Fibroblast of lung (primary cell): ENCODE measurements at regions not wholly inside any gene's neighbourhood (a gene's known extent, or its start where the extent isn't known, plus 50 kb on each side); places are given as distances from the start of the nearest gene placed in this dataset.

Experiments used
- DNase-seq, 2 donors: peaks; one replicate each; pipeline versions ENCODE4 v3.0.0 to v3.0.0-alpha.2; 2010; ENCODE audit warnings: low read depth in 2 of 2
- H2AFZ ChIP-seq: 2 replicates; pipeline ENCODE4 v1.5.1; 2012; ENCODE audit warnings: low read length, control low read depth, inconsistent platforms
- H3K27ac ChIP-seq: 2 replicates; pipeline ENCODE4 v1.5.1; 2011; ENCODE audit warnings: low read length, control low read depth; ENCODE audit not compliant: insufficient read depth
- H3K27me3 ChIP-seq: 2 replicates; pipeline ENCODE4 v1.5.1; 2011; ENCODE audit warnings: mild to moderate bottlenecking, low read length; ENCODE audit not compliant: control insufficient read depth, insufficient read depth
- H3K36me3 ChIP-seq: 2 replicates; pipeline ENCODE4 v1.5.1; 2011; ENCODE audit warnings: low read length; ENCODE audit not compliant: control insufficient read depth, insufficient read depth
- H3K4me1 ChIP-seq: 2 replicates; pipeline ENCODE4 v1.5.1; 2011; ENCODE audit warnings: low read length; ENCODE audit not compliant: control insufficient read depth, insufficient read depth; ENCODE audit errors: extremely low read depth
- H3K4me2 ChIP-seq: 2 replicates; pipeline ENCODE4 v1.5.1; 2011; ENCODE audit warnings: low read length, control low read depth; ENCODE audit not compliant: insufficient read depth; ENCODE audit errors: extremely low read depth
- H3K4me3 ChIP-seq, 4 experiments: fragments of 200-600 bp in 1 of 4; sonication (generic) in 1 of 4; replicated peaks in 1 of 4; 2 replicates each; pipeline ENCODE4 v1.5.1; 2011 to 2016; ENCODE audit warnings: low read length in 4 of 4, low read depth in 3 of 4, mild to moderate bottlenecking in 3 of 4, control low read depth in 2 of 4, inconsistent platforms in 1 of 4, mixed read lengths in 1 of 4; ENCODE audit not compliant: insufficient read depth in 1 of 4; ENCODE audit errors: control extremely low read depth in 1 of 4
- H3K79me2 ChIP-seq: 2 replicates; pipeline ENCODE4 v1.5.1; 2012; ENCODE audit warnings: mild to moderate bottlenecking, low read length, inconsistent platforms; ENCODE audit not compliant: control insufficient read depth, insufficient read depth
- H3K9ac ChIP-seq: 2 replicates; pipeline ENCODE4 v1.5.1; 2011; ENCODE audit warnings: mild to moderate bottlenecking, low read length, control low read depth; ENCODE audit not compliant: insufficient read depth
- H3K9me3 ChIP-seq: 2 replicates; pipeline ENCODE4 v1.5.1; 2012; ENCODE audit warnings: low read depth, low read length; ENCODE audit not compliant: control insufficient read depth, insufficient read depth
- H4K20me1 ChIP-seq: 2 replicates; pipeline ENCODE4 v1.5.1; 2011; ENCODE audit warnings: low read length; ENCODE audit not compliant: control insufficient read depth, insufficient read depth; ENCODE audit errors: extremely low read depth
- EZH2 ChIP-seq: IDR thresholded peaks from 2 replicates; pipeline ENCODE4 v1.5.1; 2012; ENCODE audit warnings: low read length, control low read depth, mild to moderate bottlenecking; ENCODE audit errors: missing control alignments
- TF ChIP-seq, protein P1 (sequence below), 2 donors: IDR thresholded peaks in 1 of 2; conservative IDR thresholded peaks in 1 of 2; 1 replicate in 1 of 2; 2 replicates in 1 of 2; pipeline ENCODE4 v1.5.1; 2011 to 2012; ENCODE audit warnings: low read length in 2 of 2, control low read depth in 1 of 2, inconsistent platforms in 1 of 2, low read depth in 1 of 2, mild to moderate bottlenecking in 1 of 2

DNA sequence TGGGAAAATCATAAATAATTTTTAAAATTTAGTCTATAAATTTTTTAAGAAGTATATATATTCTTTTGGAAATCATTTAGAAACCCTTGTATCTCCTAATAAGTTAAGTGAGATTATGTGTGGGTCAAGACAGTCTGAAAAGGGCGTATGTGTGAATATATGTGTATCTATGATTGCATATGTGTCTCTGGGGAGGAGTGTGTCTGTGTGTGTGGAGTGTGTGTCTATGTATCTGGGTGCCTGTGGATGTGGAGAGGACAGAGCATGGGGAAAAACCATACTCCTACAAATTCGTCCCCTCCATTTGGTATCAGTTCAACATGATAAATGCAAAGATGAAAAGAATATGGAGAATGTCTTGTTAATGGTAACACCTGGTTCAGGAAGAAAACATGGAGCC lies 342.0 kb upstream of the ACTBL2 start:
- H3K4me2 ChIP-seq = peak overlapping the region; percentile 4
- H3K27me3 ChIP-seq = no peaks in the 10 kb centered on the region
- no peaks in the 10 kb centered on the region for H4K20me1 ChIP-seq
- DNase-seq = no peak
- H3K79me2 ChIP-seq = no peaks in the 10 kb centered on the region
- no peaks in the 10 kb centered on the region for H3K36me3 ChIP-seq
- H3K27ac ChIP-seq = peak overlapping the region; percentile 44
- H3K4me3 ChIP-seq = no peak overlapping the region
- H3K4me1 ChIP-seq = peaks cover 5% of the 10 kb centered on the region
- H3K9ac ChIP-seq = no peak overlapping the region
- H2AFZ ChIP-seq = no peak overlapping the region
- no peaks in the 10 kb centered on the region for H3K9me3 ChIP-seq
- no peak for TF ChIP-seq EZH2
- TF ChIP-seq, protein P1, sequence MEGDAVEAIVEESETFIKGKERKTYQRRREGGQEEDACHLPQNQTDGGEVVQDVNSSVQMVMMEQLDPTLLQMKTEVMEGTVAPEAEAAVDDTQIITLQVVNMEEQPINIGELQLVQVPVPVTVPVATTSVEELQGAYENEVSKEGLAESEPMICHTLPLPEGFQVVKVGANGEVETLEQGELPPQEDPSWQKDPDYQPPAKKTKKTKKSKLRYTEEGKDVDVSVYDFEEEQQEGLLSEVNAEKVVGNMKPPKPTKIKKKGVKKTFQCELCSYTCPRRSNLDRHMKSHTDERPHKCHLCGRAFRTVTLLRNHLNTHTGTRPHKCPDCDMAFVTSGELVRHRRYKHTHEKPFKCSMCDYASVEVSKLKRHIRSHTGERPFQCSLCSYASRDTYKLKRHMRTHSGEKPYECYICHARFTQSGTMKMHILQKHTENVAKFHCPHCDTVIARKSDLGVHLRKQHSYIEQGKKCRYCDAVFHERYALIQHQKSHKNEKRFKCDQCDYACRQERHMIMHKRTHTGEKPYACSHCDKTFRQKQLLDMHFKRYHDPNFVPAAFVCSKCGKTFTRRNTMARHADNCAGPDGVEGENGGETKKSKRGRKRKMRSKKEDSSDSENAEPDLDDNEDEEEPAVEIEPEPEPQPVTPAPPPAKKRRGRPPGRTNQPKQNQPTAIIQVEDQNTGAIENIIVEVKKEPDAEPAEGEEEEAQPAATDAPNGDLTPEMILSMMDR (conservative IDR thresholded peaks at IDR 0.05 in 1 of 2, IDR thresholded peaks at IDR 0.05 in 1 of 2; ENCODE audit: low read depth in 1 of 2, low read length in 2 of 2) = no peak

DNA sequence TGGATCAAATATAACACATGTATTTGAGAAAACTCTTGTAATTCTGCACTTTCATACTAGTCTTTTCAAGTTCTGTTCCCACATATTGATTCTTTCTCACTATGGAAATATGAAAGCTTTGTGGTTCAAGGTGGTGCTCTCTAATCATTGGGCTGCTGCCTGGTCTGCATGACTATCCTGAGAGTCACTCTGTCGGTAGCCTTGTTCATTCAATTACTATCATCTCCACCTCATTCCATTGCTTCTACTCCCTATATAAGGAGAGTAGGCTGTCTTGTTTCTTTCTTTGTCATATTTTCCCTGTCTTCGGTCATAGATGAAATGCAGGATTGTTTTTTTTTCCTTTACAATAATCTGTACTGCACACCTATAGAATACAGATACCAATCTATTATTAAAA lies 341.4 kb upstream of the ACTBL2 start:
- Histone ChIP-seq H3K9ac (no peak overlapping the region), H3K4me3 (no peak overlapping the region), H3K9me3 (no peaks in the 10 kb centered on the region), H3K36me3 (no peaks in the 10 kb centered on the region), H3K4me2 (no peak overlapping the region), H3K4me1 (peaks cover 5% of the 10 kb centered on the region), H4K20me1 (no peaks in the 10 kb centered on the region), H3K27me3 (no peaks in the 10 kb centered on the region), H3K27ac (peak overlapping the region; percentile 51), H2AFZ (no peak overlapping the region), H3K79me2 (no peaks in the 10 kb centered on the region)
- DNase-seq = peak in 1 of 2 donors; percentile 99
- no peak for TF ChIP-seq EZH2
- TF ChIP-seq, protein P1 (conservative IDR thresholded peaks at IDR 0.05 in 1 of 2, IDR thresholded peaks at IDR 0.05 in 1 of 2; ENCODE audit: low read depth in 1 of 2, low read length in 2 of 2) = no peak

DNA sequence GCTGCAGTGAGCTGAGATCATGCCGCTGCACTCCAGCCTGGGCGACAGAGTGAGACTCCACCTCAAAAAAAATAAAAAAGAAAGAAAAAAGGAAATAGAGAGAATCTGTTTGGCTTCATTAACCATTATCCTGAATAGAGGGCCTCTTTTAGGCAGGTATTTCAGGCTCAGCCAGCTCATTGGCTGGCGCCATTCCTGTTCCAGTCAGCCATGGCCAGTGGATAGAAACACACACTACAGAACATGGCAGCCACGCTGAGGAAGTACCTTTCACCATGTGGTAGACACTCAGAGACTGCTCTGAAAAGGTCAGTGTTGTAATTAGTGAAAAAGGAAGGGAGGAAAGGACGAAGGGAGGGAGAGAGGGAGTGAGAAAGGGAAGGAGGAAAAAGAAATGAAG lies 340.0 kb upstream of the ACTBL2 start:
- Histone ChIP-seq H3K27me3 (no peaks in the 10 kb centered on the region), H3K27ac (no peak overlapping the region), H3K36me3 (no peaks in the 10 kb centered on the region), H3K9ac (no peak overlapping the region), H3K4me2 (no peak overlapping the region), H3K79me2 (no peaks in the 10 kb centered on the region), H2AFZ (no peak overlapping the region), H3K4me3 (no peak overlapping the region), H3K9me3 (no peaks in the 10 kb centered on the region), H3K4me1 (peaks cover 5% of the 10 kb centered on the region), H4K20me1 (no peaks in the 10 kb centered on the region)
- TF ChIP-seq, protein P1 (conservative IDR thresholded peaks at IDR 0.05 in 1 of 2, IDR thresholded peaks at IDR 0.05 in 1 of 2; ENCODE audit: low read depth in 1 of 2, low read length in 2 of 2) = no peak
- TF ChIP-seq EZH2 = no peak
- no peak for DNase-seq
